Stimulated activated CD8-positive, alpha-beta memory T cell treated with anti-CD3 and anti-CD28 coated beads, Interleukin-15, amount 100 ng/mL, for 48 hours (primary cell): ENCODE measurements at regions not wholly inside any gene's neighbourhood (a gene's known extent, or its start where the extent isn't known, plus 50 kb on each side); places are given as distances from the start of the nearest gene placed in this dataset.

ENCODE experiments used
- DNase-seq, 2 donors: peaks; one replicate each; pipeline ENCODE4 v3.0.0-alpha.2; 2020; ENCODE audit warnings: low read depth in 2 of 2

GRCh38 chr12:90311561-90311960 is 602.9 kb upstream of the ATP2B1 start:
- DNase-seq, result no peak

DNA sequence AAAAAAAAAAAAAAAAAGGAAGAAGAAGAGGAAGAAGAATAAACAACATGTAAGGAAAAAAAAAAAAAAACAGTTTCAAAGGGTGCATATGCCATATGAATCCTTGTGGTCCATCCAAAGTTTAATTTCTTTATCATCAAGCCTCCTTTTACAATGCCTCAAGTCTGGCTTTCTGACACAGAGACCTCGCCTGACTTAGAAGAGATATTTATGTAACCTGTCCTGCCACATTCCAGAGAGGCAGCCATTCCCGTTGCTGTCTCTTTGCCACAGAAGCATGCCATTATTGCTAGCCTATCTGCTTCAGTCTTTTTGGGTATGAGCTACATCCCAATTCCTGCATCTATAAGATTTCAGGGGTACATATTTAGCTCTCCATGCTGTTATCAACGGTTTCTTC is 596.7 kb upstream of the ATP2B1 start:
- DNase-seq, result no peak

DNA sequence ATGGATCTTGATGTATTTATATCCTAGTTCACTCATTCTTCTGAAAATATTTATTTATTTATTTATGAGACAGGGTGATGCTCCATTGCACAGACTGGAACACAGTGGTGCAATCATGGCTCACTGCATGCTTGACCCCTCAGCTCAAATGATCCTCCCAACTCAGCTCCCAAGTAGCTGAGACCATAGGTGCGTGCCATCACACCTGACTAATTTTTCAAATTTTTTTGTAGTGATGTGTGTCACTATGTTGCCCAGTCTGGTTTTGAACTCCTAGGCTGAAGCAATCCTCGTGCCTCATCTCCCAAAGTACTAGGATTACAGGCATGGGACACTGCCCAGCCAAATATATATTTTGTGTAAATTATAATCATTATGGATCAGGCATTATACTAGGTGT is 595.6 kb upstream of the ATP2B1 start:
- DNase-seq, result no peak

DNA sequence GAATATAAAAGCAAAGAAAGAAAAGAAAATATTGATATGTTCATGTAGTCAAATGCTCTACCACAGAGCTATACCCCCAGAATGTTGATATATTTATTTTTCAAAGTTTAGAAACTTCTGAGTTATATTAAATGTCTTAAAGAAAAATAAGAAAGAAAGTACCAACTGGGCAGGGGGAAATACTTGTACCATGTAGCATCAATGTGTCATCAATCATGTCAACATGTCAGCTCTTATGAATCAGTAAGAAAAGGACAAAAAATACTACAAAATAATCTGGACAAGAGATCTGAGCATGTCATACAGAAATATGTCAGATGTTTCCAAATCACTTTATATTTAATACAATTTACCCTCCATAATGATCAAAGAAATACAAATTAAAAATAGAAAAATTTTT is 595.1 kb upstream of the ATP2B1 start:
- no peak for DNase-seq

DNA sequence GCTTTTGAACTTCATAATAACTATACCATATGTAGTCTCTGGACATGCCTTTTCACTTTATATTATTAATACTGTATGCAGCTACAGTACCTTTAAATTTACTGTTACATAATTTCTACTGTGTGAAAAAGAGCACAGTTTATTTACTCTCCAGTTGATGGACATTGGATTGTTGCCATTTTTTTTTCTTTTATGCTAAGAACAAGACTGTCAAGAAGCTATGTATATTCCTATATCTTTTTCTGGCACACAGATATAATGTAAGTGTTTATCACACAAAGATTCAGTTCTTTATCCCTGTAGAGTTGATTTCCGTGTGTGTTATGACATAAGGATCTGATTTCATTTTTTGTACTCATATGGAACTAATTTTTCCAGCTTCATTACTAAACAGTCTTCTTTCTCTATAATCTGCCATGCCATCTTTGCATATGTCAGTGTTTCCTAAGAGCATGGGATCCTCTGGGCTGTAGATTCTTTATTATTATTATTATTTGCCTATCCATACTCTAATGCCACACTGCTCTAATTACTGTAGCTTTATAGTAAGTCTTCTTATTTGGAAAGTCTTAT is 593.0 kb upstream of the ATP2B1 start:
- no peak for DNase-seq

DNA sequence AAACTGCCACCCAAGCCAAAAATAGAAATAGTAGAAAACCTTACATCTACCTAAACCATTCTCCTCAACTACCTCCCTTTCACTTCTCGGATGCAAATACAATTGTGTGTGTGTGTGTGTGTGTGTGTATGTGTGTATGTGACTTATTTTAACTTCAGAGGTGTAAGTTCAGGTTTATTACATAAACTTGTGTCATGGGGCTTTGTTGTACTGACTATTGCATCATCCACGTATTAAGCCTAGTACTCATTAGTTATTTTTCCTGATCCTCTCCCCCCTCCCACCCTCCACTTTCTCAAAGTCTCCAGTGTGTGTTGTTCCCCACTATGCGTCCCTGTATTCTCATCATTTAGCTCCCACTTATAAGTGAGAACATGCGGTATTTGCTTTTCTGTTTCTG is 592.5 kb upstream of the ATP2B1 start:
- no peak for DNase-seq

DNA sequence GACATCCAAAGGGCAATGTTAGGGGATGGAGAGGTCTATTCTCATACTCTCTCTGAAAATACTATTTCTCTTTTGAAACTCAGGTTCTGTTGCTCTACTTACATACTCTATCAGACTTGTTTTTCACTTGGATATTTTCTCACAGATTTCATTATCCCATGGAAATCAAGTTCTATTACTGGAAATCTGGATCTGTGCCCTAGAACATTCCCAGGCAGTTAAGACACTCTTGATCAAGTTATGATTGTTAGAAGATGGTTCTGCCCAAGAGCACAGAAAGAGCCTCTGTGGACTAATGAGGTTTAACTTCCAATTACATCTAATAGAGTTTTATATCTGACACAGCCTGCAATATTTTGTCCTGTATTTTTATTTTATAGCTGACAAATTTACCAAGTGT is 591.0 kb upstream of the ATP2B1 start:
- no peak for DNase-seq

GRCh38 chr12:90299121-90299520 is 590.5 kb upstream of the ATP2B1 start:
- DNase-seq, result no peak

DNA sequence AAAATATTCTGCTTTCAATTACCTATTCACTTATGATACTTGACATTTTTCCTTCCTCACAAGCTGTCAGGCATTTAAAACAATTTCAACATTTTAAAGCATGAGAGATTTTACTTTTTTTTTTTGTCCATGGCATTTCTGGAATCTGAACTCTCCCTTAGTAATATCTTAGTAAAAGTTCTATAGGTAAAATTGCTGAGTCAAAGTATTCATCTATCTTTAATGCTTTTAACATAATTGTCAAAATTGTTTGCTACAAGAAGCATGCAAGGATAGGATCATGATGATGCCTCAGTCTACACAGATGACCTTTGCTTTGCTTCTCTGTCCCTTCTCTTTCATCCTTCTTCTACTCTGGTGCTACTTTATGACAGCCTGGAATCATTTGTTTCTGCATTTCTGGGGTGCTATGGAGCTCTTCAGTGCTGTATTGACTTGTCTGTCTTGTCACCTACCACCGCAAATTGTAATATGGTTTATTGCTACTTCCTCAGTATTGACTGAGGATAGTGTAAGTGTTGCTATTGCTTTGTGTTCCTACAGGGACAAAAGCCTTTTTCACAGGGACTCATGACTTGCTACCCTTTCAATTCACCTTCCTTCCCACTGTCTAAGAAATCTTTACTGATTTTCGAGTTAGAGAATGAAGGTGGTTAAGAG is 589.8 kb upstream of the ATP2B1 start:
- DNase-seq, result no peak

DNA sequence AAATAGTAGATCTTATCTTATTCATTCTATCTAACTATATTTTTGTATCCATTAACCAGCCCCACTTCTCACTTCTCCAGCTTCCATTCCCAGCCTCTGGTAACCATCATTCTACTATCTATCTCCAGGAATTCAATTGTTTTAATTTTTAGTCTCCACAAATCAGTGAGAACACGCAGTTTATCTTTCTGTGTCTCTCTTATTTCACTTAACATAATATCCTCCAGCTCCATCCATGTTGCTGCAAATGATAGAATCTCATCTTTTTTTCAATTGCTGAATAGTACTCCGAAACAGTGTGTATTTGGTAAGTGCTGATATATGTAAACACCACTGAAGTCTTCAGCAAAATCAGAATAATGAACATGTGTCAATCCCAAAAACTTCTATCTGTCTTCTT is 587.2 kb upstream of the ATP2B1 start:
- no peak for DNase-seq

- DNase-seq, result no peak
These were observed 583.5 kb upstream of the ATP2B1 start for GRCh38 chr12:90292183-90292582.

DNA sequence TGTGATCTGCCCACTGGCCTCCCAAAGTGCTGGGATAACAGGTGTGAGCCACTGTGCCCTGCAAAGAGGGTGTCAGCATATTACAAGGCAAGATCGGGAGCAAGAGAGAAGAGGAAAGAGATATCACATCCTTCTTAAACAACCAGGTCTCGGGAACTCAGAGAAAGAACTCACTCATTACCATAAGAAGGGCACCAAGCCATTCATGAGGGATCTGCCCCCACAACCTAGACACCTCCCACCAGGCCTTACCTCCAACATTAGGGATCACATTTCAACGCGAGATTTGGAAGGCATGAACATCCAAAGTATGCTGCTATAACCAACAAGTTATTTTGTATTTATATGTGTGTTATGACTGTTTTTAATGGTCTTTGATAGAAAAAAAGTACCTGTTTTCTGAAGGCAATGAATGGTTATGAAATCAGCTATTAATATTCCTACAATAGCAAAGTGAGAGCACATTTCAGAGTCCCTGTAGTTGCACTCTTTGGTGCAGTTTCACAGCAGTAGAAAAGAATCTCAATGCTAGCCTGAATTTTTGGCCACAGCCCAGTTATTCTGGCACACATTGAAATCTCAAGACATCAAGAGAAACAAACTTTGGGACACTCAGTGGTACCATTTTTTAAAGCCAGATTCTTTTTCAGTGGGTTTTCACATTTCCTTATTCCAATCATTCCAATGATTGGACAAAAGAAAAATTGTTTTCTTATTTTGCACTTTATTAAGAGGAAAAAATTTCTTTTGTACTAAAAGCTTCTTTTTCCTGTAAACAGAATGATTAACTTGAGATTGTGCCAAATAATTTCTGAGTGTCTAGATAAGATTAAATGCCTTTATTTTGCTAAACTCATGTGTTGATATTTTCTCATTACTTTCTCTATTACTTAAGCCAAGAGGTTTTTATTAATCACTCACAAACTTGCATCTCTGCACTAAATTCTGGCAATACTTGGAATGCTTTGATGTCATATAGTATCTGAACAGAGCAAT is 582.6 kb upstream of the ATP2B1 start:
- DNase-seq, result no peak

- DNase-seq, result no peak
These were observed 578.9 kb upstream of the ATP2B1 start for GRCh38 chr12:90287585-90287984.

GRCh38 chr12:90281154-90281868 is 572.7 kb upstream of the ATP2B1 start:
- DNase-seq, result no peak

- DNase-seq, result peak in 1 of 2 donors; percentile 6
These were observed 572.0 kb upstream of the ATP2B1 start for GRCh38 chr12:90280564-90281058.

GRCh38 chr12:90280033-90280432 is 571.4 kb upstream of the ATP2B1 start:
- DNase-seq, result no peak

- no peak for DNase-seq
These were observed 566.5 kb upstream of the ATP2B1 start for GRCh38 chr12:90275088-90275487.

DNA sequence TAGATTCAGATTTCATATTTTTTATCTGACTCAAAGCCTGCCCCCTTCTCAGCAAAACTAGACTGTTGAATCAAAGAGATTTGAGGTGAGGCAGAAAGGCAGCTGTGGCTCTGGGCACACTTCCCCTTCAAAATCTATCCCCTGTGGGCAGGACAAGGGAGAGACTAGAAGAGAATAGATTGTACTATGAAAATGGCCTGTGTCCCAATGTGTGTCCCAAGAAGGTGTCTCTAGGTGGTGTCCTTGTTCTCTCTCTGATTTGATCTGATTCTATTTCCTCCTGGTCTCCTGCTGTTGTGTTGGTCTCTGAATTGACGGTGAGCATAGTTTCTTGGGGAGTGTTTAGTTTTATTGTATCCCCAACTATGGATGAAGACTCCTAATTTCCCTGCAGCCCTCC is 565.8 kb upstream of the ATP2B1 start:
- DNase-seq, result no peak

GRCh38 chr12:90268574-90268973 is 559.9 kb upstream of the ATP2B1 start:
- no peak for DNase-seq

DNA sequence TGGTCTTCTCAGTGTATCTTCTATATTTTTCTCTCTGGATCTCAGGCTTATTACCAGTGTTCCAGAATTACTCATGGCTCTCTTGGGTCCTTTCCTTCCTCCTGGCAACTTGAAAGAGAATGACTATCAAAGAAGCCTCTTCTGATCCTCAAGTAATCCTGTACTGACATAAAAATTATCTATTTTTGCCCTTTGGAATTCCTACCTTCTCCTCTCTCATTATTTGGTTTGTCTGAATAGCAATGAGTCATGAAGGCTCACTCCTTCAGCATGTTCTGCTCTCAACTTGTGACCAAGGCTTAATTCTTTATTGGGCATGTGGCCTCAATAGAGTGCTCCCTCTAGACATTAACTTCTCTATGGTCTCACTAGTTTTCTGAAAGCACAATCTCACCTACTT is 553.6 kb upstream of the ATP2B1 start:
- DNase-seq, result no peak

- no peak for DNase-seq
These were observed 552.6 kb upstream of the ATP2B1 start for GRCh38 chr12:90261283-90261682.

- DNase-seq, result no peak
These were observed 551.5 kb upstream of the ATP2B1 start for GRCh38 chr12:90260136-90260535.
